ENCODE measurements at regions not wholly inside any gene's neighbourhood (a gene's known extent, or its start where the extent isn't known, plus 50 kb on each side); places are given as distances from the start of the nearest gene placed in this dataset.

DNA sequence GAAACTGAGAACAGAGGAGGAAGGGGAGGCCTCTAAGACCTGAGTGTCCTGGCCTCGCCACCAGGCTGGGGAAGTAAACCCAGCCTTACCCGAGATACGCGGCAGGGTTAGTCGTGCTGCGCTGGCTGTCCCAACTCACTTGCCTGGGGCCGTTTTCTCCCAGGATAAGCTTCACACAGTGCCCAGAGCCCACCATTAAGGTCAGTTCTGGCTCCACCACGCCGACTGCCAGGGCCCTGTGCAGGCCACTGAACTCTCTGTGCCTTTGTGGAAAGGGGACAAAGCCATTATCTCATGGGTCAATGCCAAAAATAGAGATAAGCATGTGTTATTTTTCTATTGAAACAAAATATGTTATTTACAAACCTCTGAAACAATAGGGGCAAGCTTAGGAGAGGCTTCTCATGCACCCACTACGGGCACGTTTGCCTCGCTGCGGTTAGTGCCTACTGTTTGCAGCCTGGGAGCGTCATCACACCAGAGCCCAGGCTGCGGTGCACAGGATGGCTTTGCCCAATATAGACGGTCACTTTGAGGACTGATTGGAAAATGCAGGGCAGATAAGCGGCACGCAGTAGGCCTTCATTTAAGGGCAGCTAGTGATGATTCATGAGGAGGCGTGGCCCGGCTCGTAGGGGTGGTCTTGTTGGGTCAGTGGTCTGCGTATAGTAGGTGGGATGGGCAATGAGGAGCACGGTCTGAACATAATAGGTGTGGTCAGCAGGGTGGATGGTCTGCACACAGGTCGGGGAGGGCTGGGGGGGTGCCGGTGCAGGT, 242.1 kb downstream of the GLI2 start:
- in situ Hi-C loops (cut with MboI; ENCODE audit: low pct_ligation_motif_present in 1 of 4, low pct_unique_long_range_greater_than_20kb in 1 of 4, low sequenced_read_pairs in 3 of 4) (no loop called here), intact Hi-C loops (cut with DNase I; ENCODE audit: low total_unique reads) (no loop called here)
- no peak for TF ChIP-seq POLR2AphosphoS5 (IDR thresholded peaks at IDR 0.05)
- TF ChIP-seq, protein P1, sequence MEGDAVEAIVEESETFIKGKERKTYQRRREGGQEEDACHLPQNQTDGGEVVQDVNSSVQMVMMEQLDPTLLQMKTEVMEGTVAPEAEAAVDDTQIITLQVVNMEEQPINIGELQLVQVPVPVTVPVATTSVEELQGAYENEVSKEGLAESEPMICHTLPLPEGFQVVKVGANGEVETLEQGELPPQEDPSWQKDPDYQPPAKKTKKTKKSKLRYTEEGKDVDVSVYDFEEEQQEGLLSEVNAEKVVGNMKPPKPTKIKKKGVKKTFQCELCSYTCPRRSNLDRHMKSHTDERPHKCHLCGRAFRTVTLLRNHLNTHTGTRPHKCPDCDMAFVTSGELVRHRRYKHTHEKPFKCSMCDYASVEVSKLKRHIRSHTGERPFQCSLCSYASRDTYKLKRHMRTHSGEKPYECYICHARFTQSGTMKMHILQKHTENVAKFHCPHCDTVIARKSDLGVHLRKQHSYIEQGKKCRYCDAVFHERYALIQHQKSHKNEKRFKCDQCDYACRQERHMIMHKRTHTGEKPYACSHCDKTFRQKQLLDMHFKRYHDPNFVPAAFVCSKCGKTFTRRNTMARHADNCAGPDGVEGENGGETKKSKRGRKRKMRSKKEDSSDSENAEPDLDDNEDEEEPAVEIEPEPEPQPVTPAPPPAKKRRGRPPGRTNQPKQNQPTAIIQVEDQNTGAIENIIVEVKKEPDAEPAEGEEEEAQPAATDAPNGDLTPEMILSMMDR (IDR thresholded peaks at IDR 0.05) = no peak
- no peak for TF ChIP-seq EP300 (IDR thresholded peaks at IDR 0.05; ENCODE audit: low read depth)
- TF ChIP-seq POLR2A (IDR thresholded peaks at IDR 0.05) = no peak
- H3K4me3 ChIP-seq = no peak overlapping the region
- H3K9me3 ChIP-seq = no peaks in the 10 kb centered on the region
- H3K36me3 ChIP-seq = no peaks in the 10 kb centered on the region
- H3K27me3 ChIP-seq = no peaks in the 10 kb centered on the region
- 90 to 99% methylated on average over 11 to 25 of the region's 25 CpGs for WGBS, 2 donors (ENCODE audit: low coverage in 1 of 2)
- no peak overlapping the region for H3K27ac ChIP-seq
- no peak for DNase-seq
- H3K4me1 ChIP-seq = no peaks in the 10 kb centered on the region

DNA sequence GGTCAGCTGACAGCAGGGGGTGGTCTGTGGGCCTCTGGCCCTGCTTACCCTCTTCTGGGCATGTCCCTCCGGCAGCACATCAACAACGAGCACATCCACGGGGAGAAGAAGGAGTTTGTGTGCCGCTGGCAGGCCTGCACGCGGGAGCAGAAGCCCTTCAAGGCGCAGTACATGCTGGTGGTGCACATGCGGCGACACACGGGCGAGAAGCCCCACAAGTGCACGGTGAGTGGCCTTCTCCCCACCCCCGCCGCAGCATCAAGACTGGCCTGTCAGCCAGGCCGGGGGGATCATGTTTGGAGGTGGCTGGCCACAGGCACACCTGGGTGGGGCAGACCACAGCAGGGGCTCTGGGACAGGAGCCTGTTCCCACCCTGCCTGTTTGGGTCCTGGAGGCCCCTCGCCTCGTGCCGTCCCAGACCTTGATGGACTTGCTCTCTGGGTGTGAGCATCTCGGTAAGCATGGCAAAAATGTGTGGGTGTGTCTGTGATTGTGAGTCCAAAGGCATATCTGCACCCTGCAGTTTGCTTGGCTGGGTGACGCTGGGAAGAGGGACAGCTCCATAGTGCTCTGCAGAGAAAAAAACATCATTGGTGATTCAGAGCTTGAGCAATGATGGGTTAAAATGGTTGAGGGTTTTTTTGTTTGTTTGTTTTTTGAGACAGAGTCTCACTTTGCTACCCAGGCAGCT, 242.8 kb downstream of the GLI2 start:
- DNase-seq = no peak
- no peak for TF ChIP-seq EP300 (IDR thresholded peaks at IDR 0.05; ENCODE audit: low read depth)
- no peak for TF ChIP-seq POLR2AphosphoS5 (IDR thresholded peaks at IDR 0.05)
- no peak for TF ChIP-seq POLR2A (IDR thresholded peaks at IDR 0.05)
- TF ChIP-seq, protein P1 (IDR thresholded peaks at IDR 0.05) = no peak
- intact Hi-C loops (cut with DNase I; ENCODE audit: low total_unique reads) (no loop called here), in situ Hi-C loops (cut with MboI; ENCODE audit: low pct_ligation_motif_present in 1 of 4, low pct_unique_long_range_greater_than_20kb in 1 of 4, low sequenced_read_pairs in 3 of 4) (no loop called here)
- no peaks in the 10 kb centered on the region for H3K4me1 ChIP-seq
- no peak overlapping the region for H3K27ac ChIP-seq
- WGBS, 2 donors (ENCODE audit: low coverage in 1 of 2) = 78% methylated on average over 19 of the region's 20 CpGs; no CpG with 5 or more reads in 1 of the 2 donors
- no peaks in the 10 kb centered on the region for H3K9me3 ChIP-seq
- no peak overlapping the region for H3K4me3 ChIP-seq
- H3K27me3 ChIP-seq = no peaks in the 10 kb centered on the region
- H3K36me3 ChIP-seq = no peaks in the 10 kb centered on the region

GRCh38 chr2:120979398-120979797, 243.7 kb downstream of the GLI2 start:
- Histone ChIP-seq H3K27ac (no peak overlapping the region), H3K36me3 (no peaks in the 10 kb centered on the region), H3K27me3 (no peaks in the 10 kb centered on the region), H3K4me3 (no peak overlapping the region), H3K4me1 (no peaks in the 10 kb centered on the region), H3K9me3 (no peaks in the 10 kb centered on the region)
- DNase-seq = no peak
- TF ChIP-seq POLR2A (IDR thresholded peaks at IDR 0.05) (no peak), EP300 (IDR thresholded peaks at IDR 0.05; ENCODE audit: low read depth) (no peak), POLR2AphosphoS5 (IDR thresholded peaks at IDR 0.05) (no peak)
- TF ChIP-seq, protein P1 (IDR thresholded peaks at IDR 0.05) = no peak
- in situ Hi-C loops (cut with MboI; ENCODE audit: low pct_ligation_motif_present in 1 of 4, low pct_unique_long_range_greater_than_20kb in 1 of 4, low sequenced_read_pairs in 3 of 4) = no loop called here
- WGBS, 2 donors (ENCODE audit: low coverage in 1 of 2) = 36 to 48% methylated on average over 2 of the region's 2 CpGs
- intact Hi-C loops (cut with DNase I; ENCODE audit: low total_unique reads) = no loop called here

- no peaks in the 10 kb centered on the region for H3K9me3 ChIP-seq
- no peaks in the 10 kb centered on the region for H3K27me3 ChIP-seq
- 85 to 89% methylated on average over 8 of the region's 8 CpGs for WGBS, 2 donors (ENCODE audit: low coverage in 1 of 2)
- TF ChIP-seq EP300 (IDR thresholded peaks at IDR 0.05; ENCODE audit: low read depth) (no peak), POLR2A (IDR thresholded peaks at IDR 0.05) (no peak), POLR2AphosphoS5 (IDR thresholded peaks at IDR 0.05) (no peak)
- TF ChIP-seq, protein P1 (IDR thresholded peaks at IDR 0.05) = no peak
- in situ Hi-C loops (cut with MboI; ENCODE audit: low pct_ligation_motif_present in 1 of 4, low pct_unique_long_range_greater_than_20kb in 1 of 4, low sequenced_read_pairs in 3 of 4) (no loop called here), intact Hi-C loops (cut with DNase I; ENCODE audit: low total_unique reads) (no loop called here)
- DNase-seq = no peak
- no peak overlapping the region for H3K27ac ChIP-seq
- H3K4me1 ChIP-seq = no peaks in the 10 kb centered on the region
- no peaks in the 10 kb centered on the region for H3K36me3 ChIP-seq
- H3K4me3 ChIP-seq = no peak overlapping the region
Measured at GRCh38 chr2:120979921-120980320, 244.3 kb downstream of the GLI2 start.
